ENCODE measurements at regions not wholly inside any gene's neighbourhood (a gene's known extent, or its start where the extent isn't known, plus 50 kb on each side); places are given as distances from the start of the nearest gene placed in this dataset.

- Mint-ChIP-seq H3K27me3 (peaks cover 15 to 68% (median 52%) of the 10 kb centered on the region in 5 donors), H3K27ac (no peak overlapping the region), H3K4me1 (peaks cover 0 to 2% (median 0%) of the 10 kb centered on the region in 7 donors), H3K9me3 (peaks cover 0 to 1% (median 0%) of the 10 kb centered on the region in 11 donors), H3K36me3 (no peaks in the 10 kb centered on the region), H3K4me3 (no peak overlapping the region)
- H3K4me3 ChIP-seq (ENCODE audit: low read length): no peak overlapping the region
- intact Hi-C loops (cut with micrococcal nuclease): loop anchor here in 1 of 2 donors (5.0 kb wide), 1 partner anchor 823 kb away; no protein-coding TSS in a partner anchor
- ATAC-seq (no peak), DNase-seq (no peak)
- CTCF ChIA-PET: no interaction called here
- H3K27ac ChIP-seq (ENCODE audit: low read depth, low read length): no peak overlapping the region
- H3K4me1 ChIP-seq (ENCODE audit: control insufficient read depth in 2 of 2, insufficient read depth in 2 of 2, low read length in 2 of 2): no peaks in the 10 kb centered on the region
- no peaks in the 10 kb centered on the region for H3K36me3 ChIP-seq (ENCODE audit: control insufficient read depth in 2 of 3, insufficient read depth in 3 of 3, low read length in 3 of 3)
- POLR2A ChIA-PET: no interaction called here
- H3K9me3 ChIP-seq (ENCODE audit: control insufficient read depth in 2 of 3, low read length in 3 of 3): no peaks in the 10 kb centered on the region
- H3K27me3 ChIP-seq (ENCODE audit: control insufficient read depth in 2 of 2, insufficient read depth in 2 of 2, low read length in 2 of 2): peaks cover 0 to 2% of the 10 kb centered on the region in 2 donors
Observed at GRCh38 chr10:123579675-123580074, 86.5 kb upstream of the GPR26 start.

GRCh38 chr10:123580426-123580825, 85.7 kb upstream of the GPR26 start:
- Mint-ChIP-seq H3K36me3 (no peaks in the 10 kb centered on the region), H3K4me3 (no peak overlapping the region), H3K4me1 (peaks cover 0 to 3% (median 0%) of the 10 kb centered on the region in 7 donors), H3K27ac (no peak overlapping the region), H3K9me3 (peaks cover 0 to 4% (median 0%) of the 10 kb centered on the region in 11 donors), H3K27me3 (peaks cover 17 to 73% (median 53%) of the 10 kb centered on the region in 5 donors)
- Histone ChIP-seq H3K4me3 (ENCODE audit: low read length) (no peak overlapping the region), H3K9me3 (ENCODE audit: control insufficient read depth in 2 of 3, low read length in 3 of 3) (no peaks in the 10 kb centered on the region), H3K36me3 (ENCODE audit: control insufficient read depth in 2 of 3, insufficient read depth in 3 of 3, low read length in 3 of 3) (no peaks in the 10 kb centered on the region), H3K4me1 (ENCODE audit: control insufficient read depth in 2 of 2, insufficient read depth in 2 of 2, low read length in 2 of 2) (no peaks in the 10 kb centered on the region), H3K27me3 (ENCODE audit: control insufficient read depth in 2 of 2, insufficient read depth in 2 of 2, low read length in 2 of 2) (peaks cover 0 to 2% of the 10 kb centered on the region in 2 donors), H3K27ac (ENCODE audit: low read depth, low read length) (no peak overlapping the region)
- intact Hi-C loops (cut with micrococcal nuclease): loop anchor here in 1 of 2 donors (5.0 kb wide), 1 partner anchor 822 kb away; no protein-coding TSS in a partner anchor
- ATAC-seq (no peak), DNase-seq (no peak)
- POLR2A ChIA-PET: no interaction called here
- CTCF ChIA-PET: no interaction called here

GRCh38 chr10:123581656-123582055, 84.5 kb upstream of the GPR26 start:
- ATAC-seq (no peak), DNase-seq (no peak)
- Histone ChIP-seq H3K4me3 (ENCODE audit: low read length) (no peak overlapping the region), H3K4me1 (ENCODE audit: control insufficient read depth in 2 of 2, insufficient read depth in 2 of 2, low read length in 2 of 2) (no peaks in the 10 kb centered on the region), H3K36me3 (ENCODE audit: control insufficient read depth in 2 of 3, insufficient read depth in 3 of 3, low read length in 3 of 3) (no peaks in the 10 kb centered on the region), H3K9me3 (ENCODE audit: control insufficient read depth in 2 of 3, low read length in 3 of 3) (no peaks in the 10 kb centered on the region), H3K27me3 (ENCODE audit: control insufficient read depth in 2 of 2, insufficient read depth in 2 of 2, low read length in 2 of 2) (peaks cover 0 to 2% of the 10 kb centered on the region in 2 donors), H3K27ac (ENCODE audit: low read depth, low read length) (no peak overlapping the region)
- Mint-ChIP-seq H3K27me3 (peaks cover 17 to 78% (median 46%) of the 10 kb centered on the region in 5 donors), H3K27ac (no peak overlapping the region), H3K36me3 (no peaks in the 10 kb centered on the region), H3K4me1 (peaks cover 0 to 3% (median 0%) of the 10 kb centered on the region in 7 donors), H3K4me3 (no peak overlapping the region), H3K9me3 (peaks cover 0 to 4% (median 0%) of the 10 kb centered on the region in 11 donors)
- ChIA-PET POLR2A (no interaction called here), CTCF (interaction anchor here (0.9 to 1.4 kb wide), 2 partner anchors 22 to 808 kb away, joined by 3 to 4 read pairs; no protein-coding TSS in a partner anchor)
- intact Hi-C loops (cut with micrococcal nuclease): loop anchor here (1.0 to 5.0 kb wide), 3 partner anchors 386 to 821 kb away; no protein-coding TSS in a partner anchor

- H3K27me3 Mint-ChIP-seq: peaks cover 17 to 80% (median 44%) of the 10 kb centered on the region in 5 donors
- H3K27ac ChIP-seq (ENCODE audit: low read depth, low read length): no peak overlapping the region
- intact Hi-C loops (cut with micrococcal nuclease): loop anchor here (1.0 to 5.0 kb wide), 3 partner anchors 385 to 820 kb away; no protein-coding TSS in a partner anchor
- POLR2A ChIA-PET: no interaction called here
- peak in 7 of 9 donors; percentile 38 to 61 (median 46) for DNase-seq
- no peak overlapping the region for H3K4me3 Mint-ChIP-seq
- no peak overlapping the region for H3K4me3 ChIP-seq (ENCODE audit: low read length)
- H3K4me1 ChIP-seq (ENCODE audit: control insufficient read depth in 2 of 2, insufficient read depth in 2 of 2, low read length in 2 of 2): no peaks in the 10 kb centered on the region
- H3K9me3 ChIP-seq (ENCODE audit: control insufficient read depth in 2 of 3, low read length in 3 of 3): no peaks in the 10 kb centered on the region
- CTCF ChIA-PET: interaction anchor here (0.9 to 1.4 kb wide), 3 partner anchors 21 to 807 kb away, joined by 3 to 4 read pairs (median 3); no protein-coding TSS in a partner anchor
- no peak overlapping the region for H3K27ac Mint-ChIP-seq
- H3K36me3 Mint-ChIP-seq: no peaks in the 10 kb centered on the region
- H3K27me3 ChIP-seq (ENCODE audit: control insufficient read depth in 2 of 2, insufficient read depth in 2 of 2, low read length in 2 of 2): peaks cover 0 to 2% of the 10 kb centered on the region in 2 donors
- peaks cover 0 to 3% (median 0%) of the 10 kb centered on the region in 7 donors for H3K4me1 Mint-ChIP-seq
- H3K36me3 ChIP-seq (ENCODE audit: control insufficient read depth in 2 of 3, insufficient read depth in 3 of 3, low read length in 3 of 3): no peaks in the 10 kb centered on the region
- peaks cover 0 to 4% (median 0%) of the 10 kb centered on the region in 11 donors for H3K9me3 Mint-ChIP-seq
- ATAC-seq: peak; percentile 64
Observed at GRCh38 chr10:123582084-123582989, 83.8 kb upstream of the GPR26 start.

- Histone ChIP-seq H3K4me3 (ENCODE audit: low read length) (no peak overlapping the region), H3K4me1 (ENCODE audit: control insufficient read depth in 2 of 2, insufficient read depth in 2 of 2, low read length in 2 of 2) (no peaks in the 10 kb centered on the region), H3K9me3 (ENCODE audit: control insufficient read depth in 2 of 3, low read length in 3 of 3) (no peaks in the 10 kb centered on the region), H3K27me3 (ENCODE audit: control insufficient read depth in 2 of 2, insufficient read depth in 2 of 2, low read length in 2 of 2) (peaks cover 0 to 2% of the 10 kb centered on the region in 2 donors), H3K36me3 (ENCODE audit: control insufficient read depth in 2 of 3, insufficient read depth in 3 of 3, low read length in 3 of 3) (no peaks in the 10 kb centered on the region), H3K27ac (ENCODE audit: low read depth, low read length) (no peak overlapping the region)
- no peak for ATAC-seq
- Mint-ChIP-seq H3K27ac (no peak overlapping the region), H3K9me3 (peaks cover 0 to 4% (median 0%) of the 10 kb centered on the region in 11 donors), H3K4me3 (no peak overlapping the region), H3K36me3 (no peaks in the 10 kb centered on the region), H3K4me1 (peaks cover 0 to 3% (median 0%) of the 10 kb centered on the region in 7 donors), H3K27me3 (peaks cover 20 to 75% (median 47%) of the 10 kb centered on the region in 5 donors)
- peak in 2 of 9 donors; percentile 6 to 31 for DNase-seq
- intact Hi-C loops (cut with micrococcal nuclease): loop anchor here in 1 of 2 donors (5.0 kb wide), 1 partner anchor 818 kb away; no protein-coding TSS in a partner anchor
- POLR2A ChIA-PET: no interaction called here
- CTCF ChIA-PET: no interaction called here
Observed at GRCh38 chr10:123583639-123584418, 82.3 kb upstream of the GPR26 start.

GRCh38 chr10:123584419-123584775, 81.8 kb upstream of the GPR26 start:
- H3K27me3 ChIP-seq (ENCODE audit: control insufficient read depth in 2 of 2, insufficient read depth in 2 of 2, low read length in 2 of 2): peaks cover 0 to 2% of the 10 kb centered on the region in 2 donors
- ATAC-seq (no peak), DNase-seq (no peak)
- no peak overlapping the region for H3K27ac ChIP-seq (ENCODE audit: low read depth, low read length)
- no peak overlapping the region for H3K4me3 ChIP-seq (ENCODE audit: low read length)
- H3K9me3 ChIP-seq (ENCODE audit: control insufficient read depth in 2 of 3, low read length in 3 of 3): no peaks in the 10 kb centered on the region
- no peaks in the 10 kb centered on the region for H3K36me3 ChIP-seq (ENCODE audit: control insufficient read depth in 2 of 3, insufficient read depth in 3 of 3, low read length in 3 of 3)
- no peak overlapping the region for H3K4me3 Mint-ChIP-seq
- ChIA-PET POLR2A (no interaction called here), CTCF (no interaction called here)
- intact Hi-C loops (cut with micrococcal nuclease): loop anchor here in 1 of 2 donors (5.0 kb wide), 1 partner anchor 818 kb away; no protein-coding TSS in a partner anchor
- peaks cover 0 to 3% (median 0%) of the 10 kb centered on the region in 7 donors for H3K4me1 Mint-ChIP-seq
- H3K36me3 Mint-ChIP-seq: no peaks in the 10 kb centered on the region
- H3K9me3 Mint-ChIP-seq: peaks cover 0 to 4% (median 0%) of the 10 kb centered on the region in 11 donors
- H3K27me3 Mint-ChIP-seq: peaks cover 20 to 70% (median 41%) of the 10 kb centered on the region in 5 donors
- no peaks in the 10 kb centered on the region for H3K4me1 ChIP-seq (ENCODE audit: control insufficient read depth in 2 of 2, insufficient read depth in 2 of 2, low read length in 2 of 2)
- H3K27ac Mint-ChIP-seq: no peak overlapping the region

Data from naive thymus-derived CD4-positive, alpha-beta T cell (primary cell).